ENCODE measurements at regions not wholly inside any gene's neighbourhood (a gene's known extent, or its start where the extent isn't known, plus 50 kb on each side); places are given as distances from the start of the nearest gene placed in this dataset.

GRCh38 chr6:147784371-147784770 lies 275.9 kb downstream of the SAMD5 start:
- no peaks in the 10 kb centered on the region for H3K36me3 ChIP-seq
- H3K27me3 ChIP-seq: no peaks in the 10 kb centered on the region
- H3K27ac ChIP-seq: no peak overlapping the region
- no peaks in the 10 kb centered on the region for H3K4me1 ChIP-seq
- H3K4me3 ChIP-seq: no peak overlapping the region
- intact Hi-C loops (cut with DNase I): no loop called here
- DNase-seq (ENCODE audit: low spot score in 2 of 2): no peak
- H3K9me3 ChIP-seq: no peaks in the 10 kb centered on the region
- no peak for TF ChIP-seq CTCF (IDR thresholded peaks at IDR 0.05)

GRCh38 chr6:147787417-147787816 lies 278.9 kb downstream of the SAMD5 start:
- Histone ChIP-seq H3K4me1 (no peaks in the 10 kb centered on the region), H3K27me3 (no peaks in the 10 kb centered on the region), H3K36me3 (no peaks in the 10 kb centered on the region), H3K9me3 (no peaks in the 10 kb centered on the region), H3K4me3 (no peak overlapping the region), H3K27ac (no peak overlapping the region)
- intact Hi-C loops (cut with DNase I): no loop called here
- no peak for TF ChIP-seq CTCF (IDR thresholded peaks at IDR 0.05)
- no peak for DNase-seq (ENCODE audit: low spot score in 2 of 2)

GRCh38 chr6:147789430-147789947 lies 281.0 kb downstream of the SAMD5 start:
- no peak for TF ChIP-seq CTCF (IDR thresholded peaks at IDR 0.05)
- Histone ChIP-seq H3K27ac (no peak overlapping the region), H3K9me3 (no peaks in the 10 kb centered on the region), H3K27me3 (no peaks in the 10 kb centered on the region), H3K4me1 (no peaks in the 10 kb centered on the region), H3K36me3 (no peaks in the 10 kb centered on the region), H3K4me3 (no peak overlapping the region)
- DNase-seq (ENCODE audit: low spot score in 2 of 2): no peak
- intact Hi-C loops (cut with DNase I): no loop called here

- H3K9me3 ChIP-seq: no peaks in the 10 kb centered on the region
- no peaks in the 10 kb centered on the region for H3K4me1 ChIP-seq
- no peaks in the 10 kb centered on the region for H3K36me3 ChIP-seq
- no peak overlapping the region for H3K27ac ChIP-seq
- TF ChIP-seq CTCF (IDR thresholded peaks at IDR 0.05): no peak
- no peaks in the 10 kb centered on the region for H3K27me3 ChIP-seq
- intact Hi-C loops (cut with DNase I): no loop called here
- DNase-seq (ENCODE audit: low spot score in 2 of 2): no peak
- H3K4me3 ChIP-seq: no peak overlapping the region
Observed at GRCh38 chr6:147793871-147794643, 285.6 kb downstream of the SAMD5 start.

- no peaks in the 10 kb centered on the region for H3K36me3 ChIP-seq
- no peak overlapping the region for H3K4me3 ChIP-seq
- TF ChIP-seq CTCF (IDR thresholded peaks at IDR 0.05): no peak
- H3K27me3 ChIP-seq: no peaks in the 10 kb centered on the region
- no peaks in the 10 kb centered on the region for H3K4me1 ChIP-seq
- intact Hi-C loops (cut with DNase I): no loop called here
- H3K27ac ChIP-seq: no peak overlapping the region
- no peak for DNase-seq (ENCODE audit: low spot score in 2 of 2)
- H3K9me3 ChIP-seq: peaks cover 0 to 8% of the 10 kb centered on the region in 2 donors
Observed at GRCh38 chr6:147802459-147802858, 294.0 kb downstream of the SAMD5 start.

Measured in ascending aorta (tissue), 2 donors.